Karpas-422 (cell line): ENCODE measurements at regions not wholly inside any gene's neighbourhood (a gene's known extent, or its start where the extent isn't known, plus 50 kb on each side); places are given as distances from the start of the nearest gene placed in this dataset.
"Not testable (repeated sequence)": the region's sequence is repeated elsewhere in the genome, so short reads cannot be mapped to it uniquely, and the experiment has no call there.

ENCODE experiments used
- DNase-seq: peaks from one replicate; pipeline ENCODE4 v3.0.0-alpha.2; 2015
- H2AFZ ChIP-seq: fragments of 200-600 bp; sonication (generic); 2 replicates; pipeline ENCODE4 v1.6.1; 2014; ENCODE audit warnings: antibody characterized with exemption, low read length, mixed read lengths
- H3K27ac ChIP-seq: fragments of 200-600 bp; sonication (generic); 2 replicates; pipeline ENCODE4 v1.5.1; 2014; ENCODE audit warnings: mild to moderate bottlenecking, low read length, moderate library complexity
- H3K27me3 ChIP-seq: fragments of 200-600 bp; sonication (generic); 2 replicates; pipeline ENCODE4 v1.6.1; 2014; ENCODE audit warnings: low read length, mixed read lengths
- H3K36me3 ChIP-seq: fragments of 200-600 bp; sonication (generic); 2 replicates; pipeline ENCODE4 v1.6.1; 2014; ENCODE audit warnings: low read length, mixed read lengths; ENCODE audit not compliant: insufficient read depth
- H3K4me1 ChIP-seq: fragments of 200-600 bp; sonication (generic); 2 replicates; pipeline ENCODE4 v1.6.1; 2014; ENCODE audit warnings: mild to moderate bottlenecking, low read length, mixed read lengths
- H3K4me2 ChIP-seq: fragments of 200-600 bp; sonication (generic); 2 replicates; pipeline ENCODE4 v1.6.1; 2014; ENCODE audit warnings: low read length, low read depth, mild to moderate bottlenecking; ENCODE audit not compliant: poor library complexity, severe bottlenecking
- H3K4me3 ChIP-seq: fragments of 200-600 bp; sonication (generic); 2 replicates; pipeline ENCODE4 v1.5.1; 2014; ENCODE audit warnings: mild to moderate bottlenecking, antibody characterized with exemption, low read length, mixed read lengths
- H3K79me2 ChIP-seq: fragments of 200-600 bp; sonication (generic); 2 replicates; pipeline ENCODE4 v1.6.1; 2014; ENCODE audit warnings: mild to moderate bottlenecking, low read length, mixed read lengths
- H3K9ac ChIP-seq: fragments of 200-600 bp; sonication (generic); 2 replicates; pipeline ENCODE4 v1.6.0; 2014; ENCODE audit warnings: low read length
- H3K9me2 ChIP-seq: fragments of 200-600 bp; sonication (generic), shearing (Covaris generic); replicated peaks from 2 replicates; pipeline ENCODE4 v1.6.0; 2014; ENCODE audit warnings: mild to moderate bottlenecking, low read length, moderate library complexity; ENCODE audit not compliant: insufficient read depth
- H3K9me3 ChIP-seq: fragments of 300-700, 200-600 bp; sonication (generic); 2 replicates; pipeline ENCODE4 v1.6.1; 2014; ENCODE audit warnings: low read length, mixed read lengths
- H4K20me1 ChIP-seq: fragments of 200-600 bp; sonication (generic); 2 replicates; pipeline ENCODE4 v1.6.1; 2014; ENCODE audit warnings: mild to moderate bottlenecking, antibody characterized with exemption, low read length, low read depth; ENCODE audit not compliant: insufficient read depth

DNA sequence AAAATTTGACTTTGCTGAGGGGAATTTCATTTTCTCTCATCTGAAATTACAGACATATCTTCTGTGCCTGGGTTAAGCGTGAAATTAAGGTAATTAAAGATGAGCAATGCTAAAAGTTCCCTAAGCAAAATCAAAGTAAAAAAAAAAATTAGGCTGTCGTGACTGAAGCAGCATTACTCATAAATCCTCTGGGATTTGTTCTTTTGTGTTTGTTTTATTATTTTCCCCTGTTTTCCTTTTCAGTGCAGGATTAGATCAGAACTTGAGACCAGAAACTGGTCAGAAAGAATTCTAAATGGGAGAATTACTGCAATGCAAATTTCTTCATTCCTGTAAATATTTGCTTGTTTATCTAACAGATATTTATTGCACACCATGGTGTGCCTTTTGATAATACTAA, 141.4 kb upstream of the BET1 start:
- Histone ChIP-seq H3K36me3 (no peaks in the 10 kb centered on the region), H3K79me2 (no peaks in the 10 kb centered on the region), H4K20me1 (no peaks in the 10 kb centered on the region), H3K27me3 (no peaks in the 10 kb centered on the region), H2AFZ (no peak overlapping the region), H3K9me2 (no peaks in the 10 kb centered on the region), H3K4me2 (no peak overlapping the region), H3K4me3 (no peak overlapping the region), H3K27ac (no peak overlapping the region), H3K9ac (no peak overlapping the region), H3K4me1 (no peaks in the 10 kb centered on the region), H3K9me3 (no peaks in the 10 kb centered on the region)
- no peak for DNase-seq

DNA sequence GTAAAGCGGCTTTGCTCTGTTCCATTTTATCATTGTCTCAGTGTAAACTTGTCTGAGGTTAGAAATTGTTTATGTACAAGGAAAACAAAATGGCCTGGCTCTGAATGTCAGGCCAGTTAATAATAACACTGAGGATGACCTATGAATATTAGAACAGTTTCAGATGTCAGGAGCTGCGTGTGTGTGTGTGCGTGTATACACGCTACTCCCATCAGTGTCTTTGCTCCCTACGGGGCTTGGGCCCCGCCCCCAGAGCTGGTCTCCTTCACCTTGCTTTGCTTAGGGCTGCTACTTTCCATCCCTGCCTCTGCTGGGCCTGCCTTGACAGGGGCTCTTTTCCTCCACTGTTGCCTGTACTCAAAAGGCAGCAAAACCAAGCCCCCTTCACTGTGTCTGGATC, 142.3 kb upstream of the BET1 start:
- Histone ChIP-seq H3K9ac (no peak overlapping the region), H3K79me2 (no peaks in the 10 kb centered on the region), H4K20me1 (no peaks in the 10 kb centered on the region), H3K4me2 (no peak overlapping the region), H2AFZ (no peak overlapping the region), H3K9me3 (no peaks in the 10 kb centered on the region), H3K36me3 (no peaks in the 10 kb centered on the region), H3K4me1 (no peaks in the 10 kb centered on the region), H3K4me3 (no peak overlapping the region), H3K27me3 (no peaks in the 10 kb centered on the region), H3K9me2 (no peaks in the 10 kb centered on the region), H3K27ac (no peak overlapping the region)
- DNase-seq: no peak

DNA sequence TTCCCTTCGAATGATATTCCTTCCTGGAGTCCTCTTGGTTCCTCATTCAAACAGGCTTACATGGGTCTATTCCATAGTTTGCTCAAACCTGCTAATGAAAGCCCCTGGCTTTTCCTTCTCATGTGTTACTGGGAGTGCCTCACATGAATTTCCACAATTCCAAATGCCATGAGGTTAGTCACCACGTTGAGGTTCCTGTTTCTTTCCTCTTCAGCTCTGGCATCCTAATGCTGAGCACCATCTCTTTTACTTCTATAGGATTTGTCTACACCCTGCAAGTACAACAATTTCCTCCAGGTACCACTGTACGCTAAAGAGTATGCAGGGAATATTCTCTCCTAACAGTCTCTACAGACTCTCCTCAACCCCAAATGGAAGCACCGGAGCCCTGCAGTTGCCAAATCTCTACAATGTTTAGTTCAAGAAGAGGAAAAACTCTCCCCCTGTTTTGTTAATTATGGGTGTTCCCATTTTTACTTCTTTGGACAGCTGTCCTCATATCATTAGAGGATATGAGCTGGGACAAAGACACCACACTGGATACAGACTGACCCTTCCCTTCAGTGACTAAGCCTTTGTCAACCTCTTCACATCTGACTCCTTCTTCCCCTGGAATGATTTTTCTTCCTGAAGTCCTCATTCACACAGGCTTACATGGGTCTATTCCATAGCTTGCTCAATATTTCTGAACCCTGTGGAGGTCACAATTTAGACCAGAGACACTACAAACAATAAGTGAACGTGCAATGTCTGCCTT, 145.8 kb upstream of the BET1 start:
- H3K27ac ChIP-seq: no peak overlapping the region
- H2AFZ ChIP-seq: no peak overlapping the region
- no peak overlapping the region for H3K9ac ChIP-seq
- H3K4me1 ChIP-seq: no peaks in the 10 kb centered on the region
- H3K36me3 ChIP-seq: no peaks in the 10 kb centered on the region
- DNase-seq: no peak
- no peaks in the 10 kb centered on the region for H3K9me3 ChIP-seq
- H4K20me1 ChIP-seq: no peaks in the 10 kb centered on the region
- no peaks in the 10 kb centered on the region for H3K27me3 ChIP-seq
- H3K79me2 ChIP-seq: no peaks in the 10 kb centered on the region
- H3K4me3 ChIP-seq: no peak overlapping the region
- H3K4me2 ChIP-seq: no peak overlapping the region
- H3K9me2 ChIP-seq: no peaks in the 10 kb centered on the region

DNA sequence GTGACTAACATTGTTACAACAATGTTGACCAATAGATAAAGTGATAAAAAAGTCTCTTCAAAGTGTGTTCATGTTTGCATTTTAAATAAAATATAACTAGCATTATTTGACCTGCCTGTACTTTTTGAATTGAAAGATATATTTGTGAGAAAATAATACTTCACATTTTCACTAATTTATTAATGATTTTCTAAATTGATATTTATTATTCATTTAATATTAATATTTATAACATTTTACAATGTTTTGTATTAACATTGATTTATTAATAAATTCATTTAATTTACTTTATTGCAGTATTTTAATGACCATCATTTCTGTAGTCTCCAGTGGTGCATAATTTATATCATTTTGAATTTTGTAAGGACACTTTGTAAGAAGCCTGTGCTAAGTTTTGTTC, 150.0 kb upstream of the BET1 start:
- Histone ChIP-seq H3K27me3 (no peaks in the 10 kb centered on the region), H3K9me3 (no peaks in the 10 kb centered on the region), H3K9me2 (no peaks in the 10 kb centered on the region), H3K27ac (no peak overlapping the region), H2AFZ (no peak overlapping the region), H4K20me1 (no peaks in the 10 kb centered on the region), H3K4me1 (no peaks in the 10 kb centered on the region), H3K79me2 (no peaks in the 10 kb centered on the region), H3K4me3 (no peak overlapping the region), H3K4me2 (no peak overlapping the region), H3K36me3 (no peaks in the 10 kb centered on the region), H3K9ac (no peak overlapping the region)
- no peak for DNase-seq

- Histone ChIP-seq H3K4me2 (no peak overlapping the region), H3K9me3 (no peaks in the 10 kb centered on the region), H3K4me1 (no peaks in the 10 kb centered on the region), H3K36me3 (no peaks in the 10 kb centered on the region), H4K20me1 (no peaks in the 10 kb centered on the region), H3K9me2 (no peaks in the 10 kb centered on the region), H2AFZ (no peak overlapping the region), H3K4me3 (no peak overlapping the region), H3K79me2 (no peaks in the 10 kb centered on the region), H3K27ac (no peak overlapping the region), H3K27me3 (no peaks in the 10 kb centered on the region), H3K9ac (no peak overlapping the region)
- DNase-seq: no peak
Measured at GRCh38 chr7:94154858-94155257, 150.7 kb upstream of the BET1 start.

DNA sequence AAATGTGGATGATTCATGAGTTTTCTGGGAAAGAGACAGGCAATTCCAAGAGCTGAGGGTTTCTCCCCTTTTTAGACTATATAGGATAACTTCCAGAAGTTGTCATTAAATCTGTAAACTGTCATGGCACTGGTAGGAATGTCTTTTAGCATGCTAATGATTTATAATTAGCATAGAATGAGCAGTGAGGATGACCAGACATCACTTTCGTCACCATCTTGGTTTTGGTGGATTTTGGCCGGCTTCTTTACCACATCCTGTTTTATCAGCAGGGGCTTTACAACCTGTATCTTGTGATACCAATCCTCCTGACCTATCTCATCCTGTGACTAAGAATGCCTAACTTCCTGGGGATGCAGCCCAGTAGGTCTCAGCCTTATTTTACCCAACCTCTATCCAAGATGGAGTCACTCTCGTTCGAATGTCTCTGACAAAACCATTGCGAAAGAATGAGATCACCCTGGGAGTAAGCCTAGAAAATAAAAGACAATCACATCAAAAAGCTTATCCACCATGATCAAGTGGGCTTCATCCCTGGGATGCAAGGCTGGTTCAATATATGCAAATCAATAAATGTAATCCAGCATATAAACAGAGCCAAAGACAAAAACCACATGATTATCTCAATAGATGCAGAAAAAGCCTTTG, 153.6 kb upstream of the BET1 start:
- not testable (repeated sequence) for H3K79me2 ChIP-seq, H2AFZ ChIP-seq, H3K4me3 ChIP-seq, H3K9me2 ChIP-seq, DNase-seq, H3K27me3 ChIP-seq, H3K9ac ChIP-seq, H3K9me3 ChIP-seq, H3K27ac ChIP-seq, H3K4me2 ChIP-seq, H4K20me1 ChIP-seq, H3K4me1 ChIP-seq, H3K36me3 ChIP-seq

- no peaks in the 10 kb centered on the region; the same call in 1 of the 2 replicates for H3K27me3 ChIP-seq
- H3K4me3 ChIP-seq: no peak overlapping the region
- no peaks in the 10 kb centered on the region for H3K36me3 ChIP-seq
- H3K9me2 ChIP-seq: no peaks in the 10 kb centered on the region
- no peak overlapping the region for H2AFZ ChIP-seq
- no peaks in the 10 kb centered on the region for H3K4me1 ChIP-seq
- H3K4me2 ChIP-seq: no peak overlapping the region
- no peak overlapping the region for H3K9ac ChIP-seq
- H3K79me2 ChIP-seq: no peaks in the 10 kb centered on the region
- H3K9me3 ChIP-seq: no peaks in the 10 kb centered on the region
- no peaks in the 10 kb centered on the region for H4K20me1 ChIP-seq
- no peak overlapping the region for H3K27ac ChIP-seq
- no peak for DNase-seq
Measured at GRCh38 chr7:94160719-94161435, 156.7 kb upstream of the BET1 start.

- Histone ChIP-seq H3K4me1 (no peaks in the 10 kb centered on the region), H3K9me2 (no peaks in the 10 kb centered on the region), H2AFZ (no peak overlapping the region), H3K9ac (no peak overlapping the region), H3K79me2 (no peaks in the 10 kb centered on the region), H3K36me3 (no peaks in the 10 kb centered on the region), H3K9me3 (no peaks in the 10 kb centered on the region), H4K20me1 (no peaks in the 10 kb centered on the region), H3K4me3 (no peak overlapping the region), H3K4me2 (no peak overlapping the region), H3K27me3 (no peaks in the 10 kb centered on the region; the same call in 1 of the 2 replicates), H3K27ac (no peak overlapping the region)
- no peak for DNase-seq
Measured at GRCh38 chr7:94161476-94161875, 157.3 kb upstream of the BET1 start.
